ENCODE measurements at regions not wholly inside any gene's neighbourhood (a gene's known extent, or its start where the extent isn't known, plus 50 kb on each side); places are given as distances from the start of the nearest gene placed in this dataset.

GRCh38 chr2:57504787-57505186 lies 541.8 kb upstream of the VRK2 start:
- Histone ChIP-seq H3K9me3 (ENCODE audit: insufficient read depth, low read length) (no peaks in the 10 kb centered on the region), H3F3A (ENCODE audit: insufficient read depth) (no peaks in the 10 kb centered on the region), H3K9me2 (replicated peaks; ENCODE audit: insufficient read depth, low read length) (no peaks in the 10 kb centered on the region), H3K9ac (ENCODE audit: low read length) (no peak overlapping the region), H3K4me3 (ENCODE audit: insufficient read depth, low read length, poor library complexity, severe bottlenecking) (no peak overlapping the region), H3K36me3 (ENCODE audit: low read length) (no peaks in the 10 kb centered on the region), H2AFZ (ENCODE audit: low read depth, low read length, severe bottlenecking) (no peak overlapping the region), H3K79me2 (ENCODE audit: insufficient read depth, low read length) (no peaks in the 10 kb centered on the region), H4K20me1 (ENCODE audit: low read depth, low read length) (no peaks in the 10 kb centered on the region), H3K27me3 (ENCODE audit: low read length) (no peaks in the 10 kb centered on the region), H3K4me2 (ENCODE audit: low read depth, low read length, poor library complexity, severe bottlenecking) (no peak overlapping the region), H3K27ac (ENCODE audit: low read depth, low read length) (no peak overlapping the region)
- no peak for TF ChIP-seq EZH2phosphoT487 (conservative IDR thresholded peaks at IDR 0.05; ENCODE audit: low read length)
- TF ChIP-seq CTCF (IDR thresholded peaks at IDR 0.05; ENCODE audit: insufficient read depth, low read length, poor library complexity, severe bottlenecking) = no peak

- Histone ChIP-seq H3K36me3 (ENCODE audit: low read length) (no peaks in the 10 kb centered on the region), H3K4me3 (ENCODE audit: insufficient read depth, low read length, poor library complexity, severe bottlenecking) (no peak overlapping the region), H3K79me2 (ENCODE audit: insufficient read depth, low read length) (no peaks in the 10 kb centered on the region), H3K9me2 (replicated peaks; ENCODE audit: insufficient read depth, low read length) (no peaks in the 10 kb centered on the region), H3K9ac (ENCODE audit: low read length) (no peak overlapping the region), H3K27ac (ENCODE audit: low read depth, low read length) (no peak overlapping the region), H3K4me2 (ENCODE audit: low read depth, low read length, poor library complexity, severe bottlenecking) (no peak overlapping the region), H3F3A (ENCODE audit: insufficient read depth) (no peaks in the 10 kb centered on the region), H3K27me3 (ENCODE audit: low read length) (no peaks in the 10 kb centered on the region), H3K9me3 (ENCODE audit: insufficient read depth, low read length) (no peaks in the 10 kb centered on the region), H2AFZ (ENCODE audit: low read depth, low read length, severe bottlenecking) (no peak overlapping the region), H4K20me1 (ENCODE audit: low read depth, low read length) (no peaks in the 10 kb centered on the region)
- no peak for TF ChIP-seq EZH2phosphoT487 (conservative IDR thresholded peaks at IDR 0.05; ENCODE audit: low read length)
- TF ChIP-seq CTCF (IDR thresholded peaks at IDR 0.05; ENCODE audit: insufficient read depth, low read length, poor library complexity, severe bottlenecking) = no peak
Observed at GRCh38 chr2:57509189-57509588, 537.4 kb upstream of the VRK2 start.

GRCh38 chr2:57510704-57511103 lies 535.9 kb upstream of the VRK2 start:
- Histone ChIP-seq H2AFZ (ENCODE audit: low read depth, low read length, severe bottlenecking) (no peak overlapping the region), H3K36me3 (ENCODE audit: low read length) (no peaks in the 10 kb centered on the region), H3K4me3 (ENCODE audit: insufficient read depth, low read length, poor library complexity, severe bottlenecking) (no peak overlapping the region), H3K4me2 (ENCODE audit: low read depth, low read length, poor library complexity, severe bottlenecking) (no peak overlapping the region), H4K20me1 (ENCODE audit: low read depth, low read length) (no peaks in the 10 kb centered on the region), H3K27ac (ENCODE audit: low read depth, low read length) (no peak overlapping the region), H3F3A (ENCODE audit: insufficient read depth) (no peaks in the 10 kb centered on the region), H3K9ac (ENCODE audit: low read length) (no peak overlapping the region), H3K9me2 (replicated peaks; ENCODE audit: insufficient read depth, low read length) (no peaks in the 10 kb centered on the region), H3K79me2 (ENCODE audit: insufficient read depth, low read length) (no peaks in the 10 kb centered on the region), H3K27me3 (ENCODE audit: low read length) (no peaks in the 10 kb centered on the region), H3K9me3 (ENCODE audit: insufficient read depth, low read length) (no peaks in the 10 kb centered on the region)
- TF ChIP-seq CTCF (IDR thresholded peaks at IDR 0.05; ENCODE audit: insufficient read depth, low read length, poor library complexity, severe bottlenecking) (no peak), EZH2phosphoT487 (conservative IDR thresholded peaks at IDR 0.05; ENCODE audit: low read length) (no peak)

GRCh38 chr2:57515366-57515765 lies 531.2 kb upstream of the VRK2 start:
- TF ChIP-seq EZH2phosphoT487 (conservative IDR thresholded peaks at IDR 0.05; ENCODE audit: low read length) = no peak
- TF ChIP-seq CTCF (IDR thresholded peaks at IDR 0.05; ENCODE audit: insufficient read depth, low read length, poor library complexity, severe bottlenecking) = no peak
- Histone ChIP-seq H3K4me3 (ENCODE audit: insufficient read depth, low read length, poor library complexity, severe bottlenecking) (no peak overlapping the region), H3K9me2 (replicated peaks; ENCODE audit: insufficient read depth, low read length) (no peaks in the 10 kb centered on the region), H3K36me3 (ENCODE audit: low read length) (no peaks in the 10 kb centered on the region), H3K9me3 (ENCODE audit: insufficient read depth, low read length) (no peaks in the 10 kb centered on the region), H3K4me2 (ENCODE audit: low read depth, low read length, poor library complexity, severe bottlenecking) (no peak overlapping the region), H3K79me2 (ENCODE audit: insufficient read depth, low read length) (no peaks in the 10 kb centered on the region), H3K27ac (ENCODE audit: low read depth, low read length) (no peak overlapping the region), H3K27me3 (ENCODE audit: low read length) (no peaks in the 10 kb centered on the region), H4K20me1 (ENCODE audit: low read depth, low read length) (no peaks in the 10 kb centered on the region), H3K9ac (ENCODE audit: low read length) (no peak overlapping the region), H3F3A (ENCODE audit: insufficient read depth) (no peaks in the 10 kb centered on the region), H2AFZ (ENCODE audit: low read depth, low read length, severe bottlenecking) (no peak overlapping the region)

Data from SU-DHL-6 (cell line).